GM23338 (cell line): ENCODE measurements at regions not wholly inside any gene's neighbourhood (a gene's known extent, or its start where the extent isn't known, plus 50 kb on each side); places are given as distances from the start of the nearest gene placed in this dataset.

Source experiments
- ATAC-seq: fragments of 200-7000 bp; cut with Tn5 transposase; 3 replicates; pipeline ENCODE4 v1.9.1; 2020
- DNase-seq: peaks from one replicate; pipeline ENCODE4 v3.0.0-alpha.2; 2015; ENCODE audit warnings: low spot score
- H2AFZ ChIP-seq: fragments of 200-600 bp; sonication (generic); 2 replicates; pipeline ENCODE4 v1.8.0; 2016; ENCODE audit warnings: antibody characterized with exemption, mild to moderate bottlenecking, moderate library complexity
- H3F3A ChIP-seq: fragments of 200-600 bp; sonication (generic); replicated peaks from 2 replicates; pipeline ENCODE4 v1.8.0; 2017; ENCODE audit warnings: antibody characterized with exemption, mixed run types, low read depth
- H3K27ac ChIP-seq: fragments of 200-600 bp; sonication (generic); 2 replicates; pipeline ENCODE4 v1.6.1; 2016; ENCODE audit warnings: low read depth
- H3K27me3 ChIP-seq: fragments of 200-600 bp; sonication (generic); 2 replicates; pipeline ENCODE4 v1.8.0; 2016; ENCODE audit warnings: mild to moderate bottlenecking, mixed run types, moderate library complexity; ENCODE audit not compliant: insufficient read depth
- H3K36me3 ChIP-seq: fragments of 200-600 bp; sonication (generic); 2 replicates; pipeline ENCODE4 v1.8.0; 2016; ENCODE audit warnings: mild to moderate bottlenecking; ENCODE audit not compliant: insufficient read depth
- H3K4me1 ChIP-seq: fragments of 200-600 bp; sonication (generic); 2 replicates; pipeline ENCODE4 v1.8.0; 2016; ENCODE audit warnings: mild to moderate bottlenecking, moderate library complexity; ENCODE audit not compliant: insufficient read depth
- H3K4me2 ChIP-seq: fragments of 200-600 bp; sonication (generic); 2 replicates; pipeline ENCODE4 v1.7.1; 2017; ENCODE audit warnings: mixed run types
- H3K4me3 ChIP-seq: fragments of 200-600 bp; sonication (generic); 2 replicates; pipeline ENCODE4 v1.6.1; 2016; ENCODE audit warnings: mixed run types
- H3K79me2 ChIP-seq: fragments of 200-600 bp; sonication (generic); replicated peaks from 2 replicates; pipeline ENCODE4 v1.8.0; 2017; ENCODE audit warnings: mild to moderate bottlenecking; ENCODE audit not compliant: insufficient read depth
- H3K9me2 ChIP-seq: fragments of 200-600 bp; sonication (generic); 2 replicates; pipeline ENCODE4 v1.8.0; 2017; ENCODE audit not compliant: insufficient read depth
- H4K20me1 ChIP-seq: fragments of 200-600 bp; sonication (generic); replicated peaks from 2 replicates; pipeline ENCODE4 v1.8.0; 2017; ENCODE audit warnings: mild to moderate bottlenecking; ENCODE audit not compliant: insufficient read depth
- H3K27ac Mint-ChIP-seq: 2 replicates; pipeline ENCODE4 v1.8.0; 2020; ENCODE audit warnings: inconsistent platforms, mild to moderate bottlenecking, moderate library complexity, mixed read lengths
- H3K27me3 Mint-ChIP-seq: 3 replicates; pipeline ENCODE4 v1.8.0; 2022; ENCODE audit warnings: low read depth, mild to moderate bottlenecking, moderate library complexity, mixed read lengths, inconsistent platforms; ENCODE audit not compliant: insufficient read depth, poor library complexity
- H3K36me3 Mint-ChIP-seq: 3 replicates; pipeline ENCODE4 v1.8.0; 2021; ENCODE audit warnings: low read depth, mild to moderate bottlenecking, inconsistent platforms, moderate library complexity, mixed read lengths
- H3K4me1 Mint-ChIP-seq: 3 replicates; pipeline ENCODE4 v1.8.0; 2020; ENCODE audit warnings: mild to moderate bottlenecking, inconsistent platforms, mixed read lengths
- H3K4me3 Mint-ChIP-seq: 3 replicates; pipeline ENCODE4 v1.8.0; 2021; ENCODE audit warnings: moderate library complexity, mild to moderate bottlenecking, inconsistent platforms, mixed read lengths
- H3K9me3 Mint-ChIP-seq: 3 replicates; pipeline ENCODE4 v1.8.0; 2020; ENCODE audit warnings: moderate library complexity, mild to moderate bottlenecking, inconsistent platforms, mixed read lengths
- CREB1 ChIP-seq: fragments of 250-450 bp; sonication (Bioruptor Pico); IDR thresholded peaks from 2 replicates; pipeline ENCODE4 v1.5.0; 2020; ENCODE audit warnings: low read depth, mild to moderate bottlenecking, moderate library complexity
- CTCF ChIP-seq, 2 experiments: fragments of 200-600 bp in 1 of 2; sonication (generic) in 1 of 2; conservative IDR thresholded peaks; 2 replicates each; pipeline versions ENCODE4 v1.5.1 to v1.6.1; 2016 to 2017; ENCODE audit warnings: antibody characterized with exemption in 2 of 2, low read depth in 2 of 2, mild to moderate bottlenecking in 2 of 2, moderate library complexity in 1 of 2
- ETS1 ChIP-seq: IDR thresholded peaks from 2 replicates; pipeline ENCODE4 v1.6.1; 2016; ENCODE audit warnings: antibody characterized with exemption
- EZH2 ChIP-seq: fragments of 200-600 bp; sonication (generic); IDR thresholded peaks from one replicate; pipeline ENCODE4 v1.8.0; 2017; ENCODE audit warnings: antibody characterized with exemption, mild to moderate bottlenecking, low read depth; ENCODE audit not compliant: unreplicated experiment
- JUNB ChIP-seq: IDR thresholded peaks from one replicate; pipeline ENCODE4 v1.6.1; 2016; ENCODE audit warnings: antibody characterized with exemption; ENCODE audit not compliant: unreplicated experiment
- POLR2AphosphoS5 ChIP-seq: IDR thresholded peaks from 2 replicates; pipeline ENCODE4 v1.6.1; 2016; ENCODE audit warnings: antibody characterized with exemption, low read depth
- REST ChIP-seq: IDR thresholded peaks from one replicate; pipeline ENCODE4 v1.6.1; 2018; ENCODE audit warnings: antibody characterized with exemption; ENCODE audit not compliant: unreplicated experiment
- ZNF114 ChIP-seq: fragments of 250-450 bp; sonication (Bioruptor Pico); IDR thresholded peaks from 2 replicates; pipeline ENCODE4 v1.5.0; 2020; ENCODE audit warnings: mild to moderate bottlenecking, moderate library complexity
- ZNF331 ChIP-seq: fragments of 250-450 bp; sonication (Bioruptor Pico); IDR thresholded peaks from 2 replicates; pipeline ENCODE4 v1.5.0; 2020; ENCODE audit warnings: low read depth, mild to moderate bottlenecking, moderate library complexity
- ZNF462 ChIP-seq: fragments of 250-450 bp; sonication (Bioruptor Pico); IDR thresholded peaks from 2 replicates; pipeline ENCODE4 v1.5.0; 2020; ENCODE audit warnings: mild to moderate bottlenecking, moderate library complexity

- TF ChIP-seq REST (no peak), EZH2 (no peak), ZNF331 (CRISPR knock-in tag) (no peak), CTCF (conservative IDR thresholded peaks at IDR 0.05; ENCODE audit: low read depth in 2 of 2) (no peak), ZNF114 (no peak), POLR2AphosphoS5 (no peak)
Observed at GRCh38 chr9:2913026-2913425, 69.1 kb upstream of the PUM3 start (continued).

- Mint-ChIP-seq H3K36me3 (no peaks in the 10 kb centered on the region), H3K27ac (no peak overlapping the region), H3K9me3 (no peaks in the 10 kb centered on the region), H3K4me1 (peaks cover 9% of the 10 kb centered on the region), H3K4me3 (no peak overlapping the region), H3K27me3 (no peaks in the 10 kb centered on the region)
- DNase-seq = no peak
- H2AFZ ChIP-seq = no peak overlapping the region
- H4K20me1 ChIP-seq = no peaks in the 10 kb centered on the region
- H3K36me3 ChIP-seq = no peaks in the 10 kb centered on the region
- no peak for ATAC-seq
- no peaks in the 10 kb centered on the region for H3K27me3 ChIP-seq
- no peaks in the 10 kb centered on the region for H3K4me1 ChIP-seq
- no peaks in the 10 kb centered on the region for H3F3A ChIP-seq
- H3K9me2 ChIP-seq = no peaks in the 10 kb centered on the region
- H3K27ac ChIP-seq = no peak overlapping the region
- H3K79me2 ChIP-seq = no peaks in the 10 kb centered on the region
- no peak overlapping the region for H3K4me2 ChIP-seq
- no peak overlapping the region for H3K4me3 ChIP-seq
- TF ChIP-seq EZH2 = no peak
- TF ChIP-seq CTCF (conservative IDR thresholded peaks at IDR 0.05; ENCODE audit: low read depth in 2 of 2) = no peak
- TF ChIP-seq ETS1 = no peak
- no peak for TF ChIP-seq CREB1 (CRISPR knock-in tag)
- TF ChIP-seq ZNF114 = no peak
- TF ChIP-seq ZNF331 (CRISPR knock-in tag) = no peak
- TF ChIP-seq ZNF462 (CRISPR knock-in tag) = no peak
- no peak for TF ChIP-seq JUNB
Observed at GRCh38 chr9:2907411-2907810, 63.5 kb upstream of the PUM3 start.
